ENCODE measurements at regions not wholly inside any gene's neighbourhood (a gene's known extent, or its start where the extent isn't known, plus 50 kb on each side); places are given as distances from the start of the nearest gene placed in this dataset.
A peak's percentile ranks its signal among the peaks of the same experiment; 100 is the strongest.

- Histone ChIP-seq H3K27ac (ENCODE audit: extremely low read depth, low read depth, low read length) (no peak overlapping the region), H3K4me1 (ENCODE audit: control insufficient read depth, insufficient read depth, low read length) (no peaks in the 10 kb centered on the region), H3K36me3 (ENCODE audit: control insufficient read depth in 2 of 2, insufficient read depth in 1 of 2, low read length in 2 of 2) (no peaks in the 10 kb centered on the region), H3K4me3 (ENCODE audit: low read depth, low read length) (no peak overlapping the region), H3K9me3 (ENCODE audit: control insufficient read depth, insufficient read depth, low read depth, low read length) (no peaks in the 10 kb centered on the region)
- ChIA-PET POLR2A (no interaction called here), CTCF (no interaction called here)
- no peak for TF ChIP-seq ZFP3 (tag by site-specific recombination; IDR thresholded peaks at IDR 0.05; ENCODE audit: low read depth)
- TF ChIP-seq, protein P1, sequence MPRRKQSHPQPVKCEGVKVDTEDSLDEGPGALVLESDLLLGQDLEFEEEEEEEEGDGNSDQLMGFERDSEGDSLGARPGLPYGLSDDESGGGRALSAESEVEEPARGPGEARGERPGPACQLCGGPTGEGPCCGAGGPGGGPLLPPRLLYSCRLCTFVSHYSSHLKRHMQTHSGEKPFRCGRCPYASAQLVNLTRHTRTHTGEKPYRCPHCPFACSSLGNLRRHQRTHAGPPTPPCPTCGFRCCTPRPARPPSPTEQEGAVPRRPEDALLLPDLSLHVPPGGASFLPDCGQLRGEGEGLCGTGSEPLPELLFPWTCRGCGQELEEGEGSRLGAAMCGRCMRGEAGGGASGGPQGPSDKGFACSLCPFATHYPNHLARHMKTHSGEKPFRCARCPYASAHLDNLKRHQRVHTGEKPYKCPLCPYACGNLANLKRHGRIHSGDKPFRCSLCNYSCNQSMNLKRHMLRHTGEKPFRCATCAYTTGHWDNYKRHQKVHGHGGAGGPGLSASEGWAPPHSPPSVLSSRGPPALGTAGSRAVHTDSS (tag by site-specific recombination; IDR thresholded peaks at IDR 0.05), result no peak
- TF ChIP-seq ZNF416 (tag by site-specific recombination; IDR thresholded peaks at IDR 0.05), result no peak
- no peak for TF ChIP-seq ZNF202 (tag by site-specific recombination; IDR thresholded peaks at IDR 0.05; ENCODE audit: borderline replicate concordance)
- no peak for TF ChIP-seq ZNF785 (tag by site-specific recombination; IDR thresholded peaks at IDR 0.05)
- no peak for TF ChIP-seq BCL11B (tag by site-specific recombination; IDR thresholded peaks at IDR 0.05; ENCODE audit: low read depth)
- TF ChIP-seq, protein P2, sequence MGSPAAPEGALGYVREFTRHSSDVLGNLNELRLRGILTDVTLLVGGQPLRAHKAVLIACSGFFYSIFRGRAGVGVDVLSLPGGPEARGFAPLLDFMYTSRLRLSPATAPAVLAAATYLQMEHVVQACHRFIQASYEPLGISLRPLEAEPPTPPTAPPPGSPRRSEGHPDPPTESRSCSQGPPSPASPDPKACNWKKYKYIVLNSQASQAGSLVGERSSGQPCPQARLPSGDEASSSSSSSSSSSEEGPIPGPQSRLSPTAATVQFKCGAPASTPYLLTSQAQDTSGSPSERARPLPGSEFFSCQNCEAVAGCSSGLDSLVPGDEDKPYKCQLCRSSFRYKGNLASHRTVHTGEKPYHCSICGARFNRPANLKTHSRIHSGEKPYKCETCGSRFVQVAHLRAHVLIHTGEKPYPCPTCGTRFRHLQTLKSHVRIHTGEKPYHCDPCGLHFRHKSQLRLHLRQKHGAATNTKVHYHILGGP (tag by site-specific recombination; IDR thresholded peaks at IDR 0.05), result no peak
- no peak for TF ChIP-seq YY2 (tag by site-specific recombination; IDR thresholded peaks at IDR 0.05)
- no peak for TF ChIP-seq ZBTB17 (tag by site-specific recombination; IDR thresholded peaks at IDR 0.05)
- TF ChIP-seq KLF7 (tag by site-specific recombination; IDR thresholded peaks at IDR 0.05; ENCODE audit: borderline replicate concordance), result no peak
- no peak for TF ChIP-seq ZNF791 (tag by site-specific recombination; IDR thresholded peaks at IDR 0.05)
Observed at GRCh38 chr2:140063356-140063755, 1283.2 kb upstream of the NXPH2 start.

GRCh38 chr2:140061240-140061639 lies 1281.0 kb upstream of the NXPH2 start:
- ChIA-PET CTCF (no interaction called here), POLR2A (no interaction called here)
- Histone ChIP-seq H3K36me3 (ENCODE audit: control insufficient read depth in 2 of 2, insufficient read depth in 1 of 2, low read length in 2 of 2) (no peaks in the 10 kb centered on the region), H3K9me3 (ENCODE audit: control insufficient read depth, insufficient read depth, low read depth, low read length) (no peaks in the 10 kb centered on the region), H3K27ac (ENCODE audit: extremely low read depth, low read depth, low read length) (no peak overlapping the region), H3K4me1 (ENCODE audit: control insufficient read depth, insufficient read depth, low read length) (no peaks in the 10 kb centered on the region), H3K4me3 (ENCODE audit: low read depth, low read length) (no peak overlapping the region)
- TF ChIP-seq ZFP41 (tag by site-specific recombination; IDR thresholded peaks at IDR 0.05; ENCODE audit: borderline replicate concordance), result no peak
- TF ChIP-seq ZBTB8A (tag by site-specific recombination; IDR thresholded peaks at IDR 0.05), result peak; percentile 61; the same call in 1 of the 2 replicates
- TF ChIP-seq ZIC2 (tag by site-specific recombination; IDR thresholded peaks at IDR 0.05), result no peak
- TF ChIP-seq ZNF433 (tag by site-specific recombination; IDR thresholded peaks at IDR 0.05; ENCODE audit: low read depth), result 0 out of 2 replicates have a peak, but pooled peaks have one; percentile 15
- peak; percentile 84 for TF ChIP-seq ZNF394 (tag by site-specific recombination; IDR thresholded peaks at IDR 0.05; ENCODE audit: borderline replicate concordance)
- TF ChIP-seq ZNF404 (tag by site-specific recombination; IDR thresholded peaks at IDR 0.05), result peak; percentile 21; the same call in 1 of the 2 replicates
- TF ChIP-seq REST (tag by site-specific recombination; IDR thresholded peaks at IDR 0.05), result peak; percentile 48; the same call in 1 of the 2 replicates
- no peak for TF ChIP-seq ZNF416 (tag by site-specific recombination; IDR thresholded peaks at IDR 0.05)
- no peak for TF ChIP-seq WT1 (tag by site-specific recombination; IDR thresholded peaks at IDR 0.05)
- no peak for TF ChIP-seq ZNF324 (tag by site-specific recombination; IDR thresholded peaks at IDR 0.05)
- no peak for TF ChIP-seq MYNN (tag by site-specific recombination; IDR thresholded peaks at IDR 0.05; ENCODE audit: borderline replicate concordance)
- TF ChIP-seq ZNF510 (tag by site-specific recombination; IDR thresholded peaks at IDR 0.05; ENCODE audit: insufficient replicate concordance), result peak; percentile 32
- TF ChIP-seq ZNF202 (tag by site-specific recombination; IDR thresholded peaks at IDR 0.05; ENCODE audit: borderline replicate concordance), result 0 out of 2 replicates have a peak, but pooled peaks have one; percentile 16
- TF ChIP-seq ZNF654 (tag by site-specific recombination; IDR thresholded peaks at IDR 0.05; ENCODE audit: low read depth), result peak; percentile 23; the same call in 1 of the 2 replicates
- TF ChIP-seq KLF9 (tag by site-specific recombination; IDR thresholded peaks at IDR 0.05; ENCODE audit: low read depth), result no peak
- 0 out of 2 replicates have a peak, but pooled peaks have one; percentile 27 for TF ChIP-seq ZNF558 (tag by site-specific recombination; IDR thresholded peaks at IDR 0.05)
- TF ChIP-seq ZNF664 (tag by site-specific recombination; IDR thresholded peaks at IDR 0.05), result 0 out of 2 replicates have a peak, but pooled peaks have one; percentile 17
